ENCODE measurements at regions not wholly inside any gene's neighbourhood (a gene's known extent, or its start where the extent isn't known, plus 50 kb on each side); places are given as distances from the start of the nearest gene placed in this dataset.

GRCh38 chr6:21413428-21413827 is 180.1 kb upstream of the SOX4 start:
- DNase-seq (ENCODE audit: low read depth, low spot score) (no peak), ATAC-seq (no peak)
- no peak overlapping the region for H3K4me3 ChIP-seq (replicated peaks in 1 of 2; ENCODE audit: low read depth in 1 of 2, low read length in 2 of 2)
- ChIA-PET CTCF (no interaction called here), RAD21 (ENCODE audit: low non-redundant PET in 1 of 2, low total read pairs in 2 of 2, uncharacterized antibody in 2 of 2, unreplicated experiment in 2 of 2) (no interaction called here), POLR2A (no interaction called here)
- no peaks in the 10 kb centered on the region for H3K9me2 ChIP-seq (ENCODE audit: insufficient read depth)
- H3K27ac ChIP-seq (ENCODE audit: low read depth, low read length), result no peak overlapping the region
- H3K4me2 ChIP-seq (ENCODE audit: low read length), result no peak overlapping the region
- no peaks in the 10 kb centered on the region for H3K79me2 ChIP-seq (ENCODE audit: insufficient read depth, low read length)
- no peaks in the 10 kb centered on the region for H3K9me3 ChIP-seq (ENCODE audit: control insufficient read depth in 1 of 2, insufficient read depth in 1 of 2, low read depth in 1 of 2, low read length in 2 of 2)
- H3K4me1 ChIP-seq (ENCODE audit: control insufficient read depth in 1 of 2, insufficient read depth in 2 of 2, low read length in 2 of 2), result no peaks in the 10 kb centered on the region
- intact Hi-C loops (cut with micrococcal nuclease), result no loop called here
- no peak for TF ChIP-seq ZBTB33 (IDR thresholded peaks at IDR 0.05; ENCODE audit: extremely low read depth, insufficient replicate concordance, low read length)
- no peak for TF ChIP-seq EZH2 (IDR thresholded peaks at IDR 0.05)
- no peak for TF ChIP-seq ATF3 (IDR thresholded peaks at IDR 0.05)
- no peak for TF ChIP-seq CTCF (IDR thresholded peaks at IDR 0.05 in 2 of 3, conservative IDR thresholded peaks at IDR 0.05 in 1 of 3; ENCODE audit: borderline replicate concordance in 1 of 3, insufficient read depth in 1 of 3, low read depth in 2 of 3, low read length in 2 of 3)
- no peak for TF ChIP-seq POLR2AphosphoS5 (IDR thresholded peaks at IDR 0.05; ENCODE audit: low read depth, low read length)
- TF ChIP-seq SP1 (IDR thresholded peaks at IDR 0.05; ENCODE audit: low read depth), result no peak
- no peak for TF ChIP-seq YY1 (IDR thresholded peaks at IDR 0.05; ENCODE audit: extremely low read depth, insufficient replicate concordance, low read depth, low read length)
- no peak for TF ChIP-seq RAD21 (IDR thresholded peaks at IDR 0.05; ENCODE audit: low read depth)
- no peak for TF ChIP-seq EGR1 (IDR thresholded peaks at IDR 0.05; ENCODE audit: low read depth)
- no peak for TF ChIP-seq EZH2phosphoT487 (IDR thresholded peaks at IDR 0.05; ENCODE audit: borderline replicate concordance)
- no peak for TF ChIP-seq SRF (IDR thresholded peaks at IDR 0.05; ENCODE audit: low read depth)
- no peak for TF ChIP-seq ELF1 (IDR thresholded peaks at IDR 0.05; ENCODE audit: borderline replicate concordance, low read depth)
- TF ChIP-seq TCF7L2 (IDR thresholded peaks at IDR 0.05; ENCODE audit: borderline replicate concordance, extremely low read depth, insufficient read depth, insufficient read length), result no peak
- no peak for TF ChIP-seq ZNF274 (IDR thresholded peaks at IDR 0.05; ENCODE audit: low read depth, low read length)
- no peak for TF ChIP-seq ZFX (IDR thresholded peaks at IDR 0.05)
- no peak for TF ChIP-seq CBX3 (IDR thresholded peaks at IDR 0.05; ENCODE audit: low read depth)
- TF ChIP-seq MAX (IDR thresholded peaks at IDR 0.05), result no peak
- no peaks in the 10 kb centered on the region for H3K36me3 ChIP-seq (ENCODE audit: control insufficient read depth in 1 of 2, insufficient read depth in 2 of 2, low read length in 2 of 2)
- H3K9ac ChIP-seq (ENCODE audit: low read length), result no peak overlapping the region
- no peaks in the 10 kb centered on the region for H3K27me3 ChIP-seq (ENCODE audit: insufficient read depth, low read length)
- BruUV-seq (replicated peaks), result no TSS peak
- H2AFZ ChIP-seq (ENCODE audit: low read depth, low read length, poor library complexity, severe bottlenecking), result no peak overlapping the region
- H4K20me1 ChIP-seq (ENCODE audit: insufficient read depth), result no peaks in the 10 kb centered on the region

All from HCT116 (cell line).